Left lung (tissue), 4 donors: ENCODE measurements at regions not wholly inside any gene's neighbourhood (a gene's known extent, or its start where the extent isn't known, plus 50 kb on each side); places are given as distances from the start of the nearest gene placed in this dataset.
A peak's percentile ranks its signal among the peaks of the same experiment; 100 is the strongest.

ENCODE experiments used
- ATAC-seq: fragments of 200-7000 bp; cut with Tn5 transposase; one replicate; pipeline ENCODE4 v1.9.1; 2020; ENCODE audit warnings: moderate library complexity
- DNase-seq, 4 donors: peaks; one replicate each; pipeline ENCODE4 v3.0.0-alpha.2; 2013 to 2020
- H3K27ac ChIP-seq, 2 donors: fragments of 200-600 bp; sonication (generic) in 1 of 2; one replicate each; pipeline versions ENCODE4 v1.5.0 to v1.8.0; 2020 to 2021
- H3K27me3 ChIP-seq, 2 donors: fragments of 200-600 bp; sonication (generic) in 1 of 2; one replicate each; pipeline versions ENCODE4 v1.5.0 to v1.8.0; 2020 to 2021
- H3K36me3 ChIP-seq, 2 donors: fragments of 200-600 bp; sonication (generic) in 1 of 2; one replicate each; pipeline versions ENCODE4 v1.5.0 to v1.8.0; 2020 to 2021
- H3K4me1 ChIP-seq, 2 donors: fragments of 200-600 bp; one replicate each; pipeline ENCODE4 v1.8.0; 2021
- H3K4me3 ChIP-seq, 2 donors: fragments of 200-600 bp; sonication (generic) in 1 of 2; one replicate each; pipeline versions ENCODE4 v1.5.0 to v1.8.0; 2020 to 2021; ENCODE audit warnings: mild to moderate bottlenecking in 1 of 2
- H3K9me3 ChIP-seq, 2 donors: fragments of 200-600 bp; sonication (generic) in 1 of 2; one replicate each; pipeline versions ENCODE4 v1.5.0 to v1.8.0; 2020 to 2021
- CTCF ChIP-seq, 2 donors: fragments of 200-600 bp; sonication (generic) in 1 of 2; IDR thresholded peaks; one replicate each; pipeline versions ENCODE4 v1.5.0 to v1.8.0; 2021; ENCODE audit warnings: antibody characterized with exemption in 2 of 2
- intact Hi-C, 2 donors: fragments of 100-400 bp; cut with DNase I; formaldehyde crosslinking; loops; one replicate each; pipeline versions ENCODE4 v1.11.2 to v1.14.2; 2022
- donor health status: DM: no; HTN: yes; CAD: no.
- donor health status: DM: no; HTN: no; CAD: no.

- H3K36me3 ChIP-seq: no peaks in the 10 kb centered on the region
- H3K4me3 ChIP-seq: no peak overlapping the region
- no peaks in the 10 kb centered on the region for H3K27me3 ChIP-seq
- TF ChIP-seq CTCF (IDR thresholded peaks at IDR 0.05): no peak
- no peak overlapping the region for H3K27ac ChIP-seq
- H3K4me1 ChIP-seq: no peaks in the 10 kb centered on the region
- H3K9me3 ChIP-seq: no peaks in the 10 kb centered on the region
- ATAC-seq (no peak), DNase-seq (peak in 1 of 4 donors; percentile 15)
- intact Hi-C loops: no loop called here
Measured at GRCh38 chr14:66135831-66136230, 350.3 kb upstream of the CCDC196 start.

- Histone ChIP-seq H3K4me3 (no peak overlapping the region), H3K36me3 (no peaks in the 10 kb centered on the region), H3K4me1 (no peaks in the 10 kb centered on the region), H3K27ac (no peak overlapping the region), H3K27me3 (no peaks in the 10 kb centered on the region), H3K9me3 (no peaks in the 10 kb centered on the region)
- intact Hi-C loops: no loop called here
- ATAC-seq (no peak), DNase-seq (peak in 2 of 4 donors; percentile 31 to 70)
- no peak for TF ChIP-seq CTCF (IDR thresholded peaks at IDR 0.05)
Measured at GRCh38 chr14:66137081-66137480, 349.1 kb upstream of the CCDC196 start.

- Histone ChIP-seq H3K9me3 (no peaks in the 10 kb centered on the region), H3K27me3 (no peaks in the 10 kb centered on the region), H3K36me3 (no peaks in the 10 kb centered on the region), H3K4me1 (no peaks in the 10 kb centered on the region), H3K4me3 (no peak overlapping the region), H3K27ac (no peak overlapping the region)
- no peak for DNase-seq
- ATAC-seq: no peak
- intact Hi-C loops: no loop called here
- no peak for TF ChIP-seq CTCF (IDR thresholded peaks at IDR 0.05)
Measured at GRCh38 chr14:66139432-66139831, 346.7 kb upstream of the CCDC196 start.

GRCh38 chr14:66140213-66140918 is 345.8 kb upstream of the CCDC196 start:
- intact Hi-C loops: no loop called here
- DNase-seq: no peak

GRCh38 chr14:66140963-66141362 is 345.2 kb upstream of the CCDC196 start:
- Histone ChIP-seq H3K27me3 (no peaks in the 10 kb centered on the region), H3K4me3 (no peak overlapping the region), H3K4me1 (no peaks in the 10 kb centered on the region), H3K36me3 (no peaks in the 10 kb centered on the region), H3K9me3 (no peaks in the 10 kb centered on the region), H3K27ac (no peak overlapping the region)
- TF ChIP-seq CTCF (IDR thresholded peaks at IDR 0.05): no peak
- ATAC-seq (no peak), DNase-seq (no peak)
- intact Hi-C loops: no loop called here

More at GRCh38 chr14:66140213-66140918, 345.8 kb upstream of the CCDC196 start:
- Histone ChIP-seq H3K4me3 (no peak overlapping the region), H3K36me3 (no peaks in the 10 kb centered on the region), H3K9me3 (no peaks in the 10 kb centered on the region), H3K27me3 (no peaks in the 10 kb centered on the region), H3K27ac (no peak overlapping the region), H3K4me1 (no peaks in the 10 kb centered on the region)
- no peak for ATAC-seq
- TF ChIP-seq CTCF (IDR thresholded peaks at IDR 0.05): no peak
